ENCODE measurements at regions not wholly inside any gene's neighbourhood (a gene's known extent, or its start where the extent isn't known, plus 50 kb on each side); places are given as distances from the start of the nearest gene placed in this dataset.
A peak's percentile ranks its signal among the peaks of the same experiment; 100 is the strongest.

GRCh38 chr22:23402275-23403151 is 177.6 kb downstream of the IGLL1 start:
- H3K4me3 ChIP-seq (ENCODE audit: low read depth, low read length, poor library complexity, severe bottlenecking) = peak overlapping the region; percentile 39
- H3K9me3 ChIP-seq (ENCODE audit: low read depth, low read length, poor library complexity, severe bottlenecking) = no peaks in the 10 kb centered on the region
- intact Hi-C loops (cut with micrococcal nuclease; ENCODE audit: unreplicated experiment) = loop anchor here (5.0 to 10.0 kb wide), 2 partner anchors 135 to 192 kb away; no protein-coding TSS in a partner anchor
- CTCF ChIA-PET = interaction anchor here (0.6 kb wide), 1 partner anchor 222 kb away, joined by 4 read pairs; the partner anchor contains the start of gene BCR
- H3K27me3 ChIP-seq (replicated peaks; ENCODE audit: insufficient read depth, low read depth, low read length, poor library complexity) = no peaks in the 10 kb centered on the region
- H3K27ac ChIP-seq (ENCODE audit: low read depth, low read length, poor library complexity, severe bottlenecking) = no peak overlapping the region
- peak; percentile 73 for DNase-seq (ENCODE audit: low spot score)
- no peaks in the 10 kb centered on the region for H3K36me3 ChIP-seq (ENCODE audit: insufficient read depth, low read length, poor library complexity, severe bottlenecking)
- BruUV-seq (replicated peaks) = no TSS peak
- POLR2A ChIA-PET (ENCODE audit: low non-redundant PET) = no interaction called here
- no peaks in the 10 kb centered on the region for H3K4me1 ChIP-seq (ENCODE audit: insufficient read depth, low read length, poor library complexity, severe bottlenecking)
- TF ChIP-seq CTCF (conservative IDR thresholded peaks at IDR 0.05; ENCODE audit: low read depth, low read length) = peak; percentile 61
- no peak for TF ChIP-seq EZH2 (IDR thresholded peaks at IDR 0.05; ENCODE audit: borderline replicate concordance, low read depth, low read length, poor library complexity, severe bottlenecking)

GRCh38 chr22:23401910-23402274 is 178.2 kb downstream of the IGLL1 start:
- intact Hi-C loops (cut with micrococcal nuclease; ENCODE audit: unreplicated experiment) = loop anchor here (5.0 to 10.0 kb wide), 2 partner anchors 135 to 193 kb away; no protein-coding TSS in a partner anchor
- Histone ChIP-seq H3K27me3 (replicated peaks; ENCODE audit: insufficient read depth, low read depth, low read length, poor library complexity) (no peaks in the 10 kb centered on the region), H3K27ac (ENCODE audit: low read depth, low read length, poor library complexity, severe bottlenecking) (no peak overlapping the region), H3K4me1 (ENCODE audit: insufficient read depth, low read length, poor library complexity, severe bottlenecking) (no peaks in the 10 kb centered on the region), H3K36me3 (ENCODE audit: insufficient read depth, low read length, poor library complexity, severe bottlenecking) (no peaks in the 10 kb centered on the region), H3K4me3 (ENCODE audit: low read depth, low read length, poor library complexity, severe bottlenecking) (peak overlapping the region; percentile 32), H3K9me3 (ENCODE audit: low read depth, low read length, poor library complexity, severe bottlenecking) (no peaks in the 10 kb centered on the region)
- CTCF ChIA-PET = no interaction called here
- DNase-seq (ENCODE audit: low spot score) = no peak
- TF ChIP-seq EZH2 (IDR thresholded peaks at IDR 0.05; ENCODE audit: borderline replicate concordance, low read depth, low read length, poor library complexity, severe bottlenecking) (no peak), CTCF (conservative IDR thresholded peaks at IDR 0.05; ENCODE audit: low read depth, low read length) (no peak)
- BruUV-seq (replicated peaks) = no TSS peak
- POLR2A ChIA-PET (ENCODE audit: low non-redundant PET) = no interaction called here

- Histone ChIP-seq H3K27me3 (replicated peaks; ENCODE audit: insufficient read depth, low read depth, low read length, poor library complexity) (no peaks in the 10 kb centered on the region), H3K27ac (ENCODE audit: low read depth, low read length, poor library complexity, severe bottlenecking) (no peak overlapping the region), H3K9me3 (ENCODE audit: low read depth, low read length, poor library complexity, severe bottlenecking) (no peaks in the 10 kb centered on the region), H3K4me3 (ENCODE audit: low read depth, low read length, poor library complexity, severe bottlenecking) (no peak overlapping the region), H3K4me1 (ENCODE audit: insufficient read depth, low read length, poor library complexity, severe bottlenecking) (no peaks in the 10 kb centered on the region), H3K36me3 (ENCODE audit: insufficient read depth, low read length, poor library complexity, severe bottlenecking) (no peaks in the 10 kb centered on the region)
- CTCF ChIA-PET = no interaction called here
- POLR2A ChIA-PET (ENCODE audit: low non-redundant PET) = no interaction called here
- no TSS peak for BruUV-seq (replicated peaks)
- intact Hi-C loops (cut with micrococcal nuclease; ENCODE audit: unreplicated experiment) = loop anchor here (5.0 to 10.0 kb wide), 2 partner anchors 136 to 193 kb away; no protein-coding TSS in a partner anchor
- DNase-seq (ENCODE audit: low spot score) = no peak
- no peak for TF ChIP-seq CTCF (conservative IDR thresholded peaks at IDR 0.05; ENCODE audit: low read depth, low read length)
- TF ChIP-seq EZH2 (IDR thresholded peaks at IDR 0.05; ENCODE audit: borderline replicate concordance, low read depth, low read length, poor library complexity, severe bottlenecking) = no peak
These were observed 178.8 kb downstream of the IGLL1 start for GRCh38 chr22:23401111-23401909.
